Left ventricle myocardium inferior (tissue), 1 donor: ENCODE measurements at regions not wholly inside any gene's neighbourhood (a gene's known extent, or its start where the extent isn't known, plus 50 kb on each side); places are given as distances from the start of the nearest gene placed in this dataset.

Experiments used
- DNase-seq: peaks from one replicate; pipeline ENCODE4 v3.0.0-alpha.2; 2020
- H3K27ac ChIP-seq: fragments of 200-600 bp; replicated peaks from 2 replicates; pipeline ENCODE4 v1.8.0; 2021
- H3K27me3 ChIP-seq: fragments of 200-600 bp; 2 replicates; pipeline ENCODE4 v1.8.0; 2021; ENCODE audit warnings: low read depth
- H3K36me3 ChIP-seq: fragments of 200-600 bp; 2 replicates; pipeline ENCODE4 v1.8.0; 2021
- H3K4me1 ChIP-seq: fragments of 200-600 bp; 2 replicates; pipeline ENCODE4 v1.8.0; 2021
- H3K4me3 ChIP-seq: fragments of 200-600 bp; 2 replicates; pipeline ENCODE4 v1.8.0; 2021; ENCODE audit warnings: mild to moderate bottlenecking, moderate library complexity
- H3K9me3 ChIP-seq: fragments of 200-600 bp; replicated peaks from 2 replicates; pipeline ENCODE4 v1.8.0; 2021
- intact Hi-C: fragments of 100-400 bp; cut with micrococcal nuclease; formaldehyde crosslinking; loops from one replicate; pipeline ENCODE4 v1.11.0; 2022
- TF ChIP-seq, protein P1 (sequence below): fragments of 200-600 bp; IDR thresholded peaks from 2 replicates; pipeline ENCODE4 v1.8.0; 2021; ENCODE audit warnings: antibody characterized with exemption, mild to moderate bottlenecking, borderline replicate concordance
- donor health status: DM: no; HTN: yes; CAD: no; lungs with severe emphysema.

- H3K27me3 ChIP-seq = peaks cover 57% of the 10 kb centered on the region
- TF ChIP-seq, protein P1, sequence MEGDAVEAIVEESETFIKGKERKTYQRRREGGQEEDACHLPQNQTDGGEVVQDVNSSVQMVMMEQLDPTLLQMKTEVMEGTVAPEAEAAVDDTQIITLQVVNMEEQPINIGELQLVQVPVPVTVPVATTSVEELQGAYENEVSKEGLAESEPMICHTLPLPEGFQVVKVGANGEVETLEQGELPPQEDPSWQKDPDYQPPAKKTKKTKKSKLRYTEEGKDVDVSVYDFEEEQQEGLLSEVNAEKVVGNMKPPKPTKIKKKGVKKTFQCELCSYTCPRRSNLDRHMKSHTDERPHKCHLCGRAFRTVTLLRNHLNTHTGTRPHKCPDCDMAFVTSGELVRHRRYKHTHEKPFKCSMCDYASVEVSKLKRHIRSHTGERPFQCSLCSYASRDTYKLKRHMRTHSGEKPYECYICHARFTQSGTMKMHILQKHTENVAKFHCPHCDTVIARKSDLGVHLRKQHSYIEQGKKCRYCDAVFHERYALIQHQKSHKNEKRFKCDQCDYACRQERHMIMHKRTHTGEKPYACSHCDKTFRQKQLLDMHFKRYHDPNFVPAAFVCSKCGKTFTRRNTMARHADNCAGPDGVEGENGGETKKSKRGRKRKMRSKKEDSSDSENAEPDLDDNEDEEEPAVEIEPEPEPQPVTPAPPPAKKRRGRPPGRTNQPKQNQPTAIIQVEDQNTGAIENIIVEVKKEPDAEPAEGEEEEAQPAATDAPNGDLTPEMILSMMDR = peak; percentile 13
- no peak overlapping the region for H3K4me3 ChIP-seq
- H3K36me3 ChIP-seq = no peaks in the 10 kb centered on the region
- no peaks in the 10 kb centered on the region for H3K9me3 ChIP-seq
- DNase-seq = no peak
- intact Hi-C loops = loop anchor here (10.0 kb wide), 1 partner anchor 979 kb away; no protein-coding TSS in a partner anchor
- no peak overlapping the region for H3K27ac ChIP-seq
- H3K4me1 ChIP-seq = peaks cover 16% of the 10 kb centered on the region
These were observed 109.4 kb upstream of the ATP11B start for GRCh38 chr3:182683858-182684257.

DNA sequence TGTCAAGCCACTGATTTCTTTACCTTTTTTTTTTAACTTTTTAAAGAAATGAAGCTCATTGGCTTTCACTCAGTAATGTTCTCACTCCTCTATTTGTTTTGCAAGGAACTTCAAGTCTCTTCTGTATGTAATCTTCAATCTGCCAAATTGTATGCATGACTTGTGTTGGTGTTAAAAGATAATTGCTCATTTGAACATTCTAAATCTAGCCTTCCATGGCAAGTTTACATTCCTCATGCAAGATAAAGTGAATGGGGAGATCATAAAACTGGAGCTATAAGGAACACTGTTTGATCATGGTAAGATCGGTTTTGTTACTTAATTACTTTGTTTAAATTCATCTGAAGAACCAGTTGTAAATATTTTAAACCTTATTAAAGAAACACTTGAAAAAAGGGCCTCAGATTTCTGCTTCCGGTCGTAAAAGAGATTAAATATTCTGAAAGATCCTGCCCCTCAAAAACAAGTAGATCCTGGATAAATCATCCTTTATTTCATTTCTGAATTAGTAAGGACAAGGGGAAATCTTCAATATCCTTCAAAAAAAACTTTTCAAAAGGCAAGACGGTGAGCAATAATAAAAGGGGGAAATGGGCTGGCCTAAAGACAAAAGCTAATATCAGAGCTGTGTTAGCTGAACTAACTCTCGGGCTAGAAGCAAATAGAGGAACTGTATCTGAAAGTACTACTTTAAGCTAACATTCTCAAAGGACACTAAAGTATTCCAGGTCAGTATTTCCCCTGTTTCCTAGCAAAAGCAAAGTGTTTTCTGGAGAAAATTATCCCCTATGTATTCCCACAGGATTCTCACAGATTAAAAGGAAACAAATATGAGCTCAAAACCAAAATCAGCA, 107.0 kb upstream of the ATP11B start:
- H3K27ac ChIP-seq = no peak overlapping the region
- H3K4me1 ChIP-seq = peaks cover 16% of the 10 kb centered on the region
- TF ChIP-seq, protein P1 = no peak
- H3K9me3 ChIP-seq = no peaks in the 10 kb centered on the region
- H3K36me3 ChIP-seq = no peaks in the 10 kb centered on the region
- intact Hi-C loops = loop anchor here (10.0 kb wide), 1 partner anchor 981 kb away; no protein-coding TSS in a partner anchor
- H3K4me3 ChIP-seq = no peak overlapping the region
- no peak for DNase-seq
- H3K27me3 ChIP-seq = peaks cover 71% of the 10 kb centered on the region

- H3K4me1 ChIP-seq = no peaks in the 10 kb centered on the region
- intact Hi-C loops = no loop called here
These were observed 103.1 kb upstream of the ATP11B start for GRCh38 chr3:182690172-182690571.

DNA sequence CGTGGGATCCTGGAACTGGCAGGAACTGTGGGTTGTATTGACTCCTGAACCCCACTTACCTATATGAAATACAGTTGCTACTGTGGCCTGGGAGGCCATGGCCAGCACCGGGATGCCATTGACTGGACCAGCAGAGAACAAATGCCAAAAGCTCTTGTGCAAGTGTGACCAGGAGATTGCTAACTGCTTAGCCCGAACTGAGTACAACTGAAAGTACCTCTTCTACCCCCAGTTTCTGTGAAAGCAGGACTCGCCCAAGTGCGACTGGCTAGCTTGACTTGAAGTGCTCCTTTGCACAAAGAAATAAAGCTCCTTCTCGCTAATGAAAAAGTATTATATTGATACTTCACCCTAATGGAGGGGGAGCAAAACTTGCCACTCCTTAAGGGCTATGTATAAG, 101.3 kb upstream of the ATP11B start:
- Histone ChIP-seq H3K4me3 (no peak overlapping the region), H3K27me3 (peaks cover 39% of the 10 kb centered on the region), H3K27ac (no peak overlapping the region), H3K9me3 (no peaks in the 10 kb centered on the region), H3K4me1 (no peaks in the 10 kb centered on the region), H3K36me3 (no peaks in the 10 kb centered on the region)
- intact Hi-C loops = no loop called here
- no peak for DNase-seq
- TF ChIP-seq, protein P1 = no peak

More at GRCh38 chr3:182690172-182690571, 103.1 kb upstream of the ATP11B start:
- Histone ChIP-seq H3K36me3 (no peaks in the 10 kb centered on the region), H3K4me3 (no peak overlapping the region), H3K27ac (no peak overlapping the region), H3K9me3 (no peaks in the 10 kb centered on the region), H3K27me3 (peaks cover 57% of the 10 kb centered on the region)
- DNase-seq = no peak
- TF ChIP-seq, protein P1 = no peak

DNA sequence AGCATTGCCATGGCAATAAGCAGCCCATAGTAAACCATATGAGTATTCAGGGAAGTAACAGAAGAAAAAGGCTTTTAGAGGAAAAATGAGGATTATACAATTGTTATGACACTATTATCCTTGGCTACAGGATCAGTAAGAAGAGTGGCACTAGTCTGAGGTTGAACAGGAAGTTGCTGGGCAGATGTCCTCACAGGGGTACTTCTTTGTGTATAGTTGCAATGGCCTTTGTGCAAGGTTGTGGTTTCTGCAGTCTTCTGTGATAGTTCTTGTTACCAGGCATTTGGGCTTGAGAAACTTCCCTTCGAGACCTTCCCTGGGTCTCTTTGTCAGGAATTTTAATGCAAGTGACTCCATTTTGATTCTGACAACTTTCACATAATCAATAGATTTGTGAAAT, 100.6 kb upstream of the ATP11B start:
- peaks cover 39% of the 10 kb centered on the region for H3K27me3 ChIP-seq

More for the DNA sequence above, 100.6 kb upstream of the ATP11B start:
- Histone ChIP-seq H3K4me1 (no peaks in the 10 kb centered on the region), H3K27ac (no peak overlapping the region), H3K36me3 (no peaks in the 10 kb centered on the region), H3K4me3 (no peak overlapping the region), H3K9me3 (no peaks in the 10 kb centered on the region)
- no peak for DNase-seq
- TF ChIP-seq, protein P1 = no peak
- intact Hi-C loops = no loop called here
